ENCODE measurements at regions not wholly inside any gene's neighbourhood (a gene's known extent, or its start where the extent isn't known, plus 50 kb on each side); places are given as distances from the start of the nearest gene placed in this dataset.

- TF ChIP-seq, protein P1, sequence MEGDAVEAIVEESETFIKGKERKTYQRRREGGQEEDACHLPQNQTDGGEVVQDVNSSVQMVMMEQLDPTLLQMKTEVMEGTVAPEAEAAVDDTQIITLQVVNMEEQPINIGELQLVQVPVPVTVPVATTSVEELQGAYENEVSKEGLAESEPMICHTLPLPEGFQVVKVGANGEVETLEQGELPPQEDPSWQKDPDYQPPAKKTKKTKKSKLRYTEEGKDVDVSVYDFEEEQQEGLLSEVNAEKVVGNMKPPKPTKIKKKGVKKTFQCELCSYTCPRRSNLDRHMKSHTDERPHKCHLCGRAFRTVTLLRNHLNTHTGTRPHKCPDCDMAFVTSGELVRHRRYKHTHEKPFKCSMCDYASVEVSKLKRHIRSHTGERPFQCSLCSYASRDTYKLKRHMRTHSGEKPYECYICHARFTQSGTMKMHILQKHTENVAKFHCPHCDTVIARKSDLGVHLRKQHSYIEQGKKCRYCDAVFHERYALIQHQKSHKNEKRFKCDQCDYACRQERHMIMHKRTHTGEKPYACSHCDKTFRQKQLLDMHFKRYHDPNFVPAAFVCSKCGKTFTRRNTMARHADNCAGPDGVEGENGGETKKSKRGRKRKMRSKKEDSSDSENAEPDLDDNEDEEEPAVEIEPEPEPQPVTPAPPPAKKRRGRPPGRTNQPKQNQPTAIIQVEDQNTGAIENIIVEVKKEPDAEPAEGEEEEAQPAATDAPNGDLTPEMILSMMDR (IDR thresholded peaks at IDR 0.05): no peak
Measured at GRCh38 chr1:115222616-115223402, 115.2 kb downstream of the NGF start.

GRCh38 chr1:115220340-115221270 is 117.4 kb downstream of the NGF start:
- TF ChIP-seq, protein P1 (IDR thresholded peaks at IDR 0.05): no peak

- TF ChIP-seq, protein P1 (IDR thresholded peaks at IDR 0.05): no peak
Measured at GRCh38 chr1:115219927-115220326, 118.1 kb downstream of the NGF start.

- TF ChIP-seq, protein P1 (IDR thresholded peaks at IDR 0.05): no peak
Measured at GRCh38 chr1:115218699-115219098, 119.3 kb downstream of the NGF start.

- TF ChIP-seq, protein P1 (IDR thresholded peaks at IDR 0.05): no peak
Measured at GRCh38 chr1:115218034-115218405, 120.0 kb downstream of the NGF start.

DNA sequence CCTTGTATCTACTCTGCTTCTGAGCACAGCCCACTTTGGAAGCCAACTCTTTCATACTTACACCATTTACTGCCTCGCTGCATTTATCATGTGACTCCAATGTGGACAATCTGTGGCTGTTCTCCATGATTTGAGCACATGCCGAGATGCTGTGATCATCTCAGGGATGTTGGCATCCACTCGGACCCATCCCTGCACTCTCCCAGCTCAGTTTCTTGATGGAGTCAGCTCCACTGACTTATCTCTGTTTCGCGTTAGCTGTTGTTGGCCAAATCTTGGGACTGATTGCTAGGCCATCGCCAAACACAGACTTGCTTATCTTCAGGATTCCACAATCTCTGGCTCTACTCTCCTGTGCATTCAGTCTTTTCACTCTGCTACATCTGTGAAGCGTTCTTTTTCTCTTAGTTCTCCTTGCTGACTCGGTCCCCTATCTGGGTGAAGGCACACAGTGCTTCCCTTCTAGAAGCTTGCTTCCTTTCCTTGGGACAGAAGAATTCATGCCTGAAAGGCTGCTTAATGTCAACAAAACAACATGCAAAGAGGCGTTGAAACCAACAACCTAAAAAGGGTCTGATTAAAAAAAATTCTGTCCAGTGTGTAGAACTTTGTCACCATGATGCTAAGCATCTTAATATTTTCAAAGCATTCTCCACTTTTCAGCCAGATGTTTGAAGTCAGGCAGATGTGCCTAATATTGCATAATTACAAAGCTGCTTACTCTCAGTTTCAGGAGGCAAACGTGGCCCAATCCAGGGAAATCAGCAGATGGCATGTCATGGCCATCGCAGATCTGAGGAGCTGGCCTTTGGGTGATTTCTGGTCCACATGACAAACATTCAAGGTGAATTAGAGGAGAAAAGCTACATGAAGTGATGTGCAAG is 120.7 kb downstream of the NGF start:
- TF ChIP-seq, protein P1 (IDR thresholded peaks at IDR 0.05): no peak

Measured in LNCAP (cell line).